ENCODE measurements at regions not wholly inside any gene's neighbourhood (a gene's known extent, or its start where the extent isn't known, plus 50 kb on each side); places are given as distances from the start of the nearest gene placed in this dataset.

GRCh38 chr13:111410232-111411021, 90.0 kb downstream of the TEX29 start:
- TF ChIP-seq CTCF (optimal IDR thresholded peaks at IDR 0.05 in 1 of 3, IDR thresholded peaks at IDR 0.05 in 1 of 3, conservative IDR thresholded peaks at IDR 0.05 in 1 of 3; ENCODE audit: extremely low read depth in 1 of 3, insufficient read depth in 2 of 3, low read length in 3 of 3) (no peak), EZH2 (IDR thresholded peaks at IDR 0.05; ENCODE audit: low read length) (no peak)

Measured in keratinocyte (primary cell).